HG03469 (cell line): ENCODE measurements at regions not wholly inside any gene's neighbourhood (a gene's known extent, or its start where the extent isn't known, plus 50 kb on each side); places are given as distances from the start of the nearest gene placed in this dataset.
"Not testable (repeated sequence)": the region's sequence is repeated elsewhere in the genome, so short reads cannot be mapped to it uniquely, and the experiment has no call there.

Experiments used
- ATAC-seq: cut with Tn5 transposase; IDR thresholded peaks from one replicate; pipeline ENCODE4 v1.9.1; 2021; ENCODE audit warnings: mild to moderate bottlenecking, moderate library complexity, moderate number of reproducible peaks; ENCODE audit not compliant: unreplicated experiment

- no peak for ATAC-seq
These were observed 821.6 kb downstream of the ANKRD7 start for GRCh38 chr7:119046068-119046467.

GRCh38 chr7:119065966-119066365 is 841.5 kb downstream of the ANKRD7 start:
- no peak for ATAC-seq

- no peak for ATAC-seq
These were observed 861.5 kb downstream of the ANKRD7 start for GRCh38 chr7:119086026-119086425.

- no peak for ATAC-seq
These were observed 866.3 kb downstream of the ANKRD7 start for GRCh38 chr7:119090851-119091250.

GRCh38 chr7:119096683-119097082 is 872.2 kb downstream of the ANKRD7 start:
- ATAC-seq = no peak

- ATAC-seq = not testable (repeated sequence)
These were observed 876.2 kb downstream of the ANKRD7 start for GRCh38 chr7:119100611-119101258.

- ATAC-seq = no peak
These were observed 877.8 kb downstream of the ANKRD7 start for GRCh38 chr7:119102291-119102690.

- no peak for ATAC-seq
These were observed 880.9 kb downstream of the ANKRD7 start for GRCh38 chr7:119105381-119105780.

- no peak for ATAC-seq
These were observed 898.8 kb downstream of the ANKRD7 start for GRCh38 chr7:119123326-119123725.

- no peak for ATAC-seq
These were observed 903.2 kb downstream of the ANKRD7 start for GRCh38 chr7:119127706-119128105.

- ATAC-seq = no peak
These were observed 907.9 kb downstream of the ANKRD7 start for GRCh38 chr7:119132436-119132835.

- ATAC-seq = no peak
These were observed 942.9 kb downstream of the ANKRD7 start for GRCh38 chr7:119167431-119167830.

GRCh38 chr7:119172043-119172442 is 947.5 kb downstream of the ANKRD7 start:
- no peak for ATAC-seq

GRCh38 chr7:119175911-119176627 is 951.6 kb downstream of the ANKRD7 start:
- ATAC-seq = no peak

- ATAC-seq = no peak
These were observed 953.4 kb downstream of the ANKRD7 start for GRCh38 chr7:119177863-119178262.

- no peak for ATAC-seq
These were observed 959.8 kb downstream of the ANKRD7 start for GRCh38 chr7:119184124-119184788.

GRCh38 chr7:119196183-119196582 is 971.7 kb downstream of the ANKRD7 start:
- no peak for ATAC-seq

GRCh38 chr7:119197172-119197876 is 972.8 kb downstream of the ANKRD7 start:
- ATAC-seq = no peak

GRCh38 chr7:119197877-119198527 is 973.5 kb downstream of the ANKRD7 start:
- peak; percentile 91 for ATAC-seq

GRCh38 chr7:119219663-119220062 is 995.2 kb downstream of the ANKRD7 start:
- no peak for ATAC-seq

GRCh38 chr7:119223930-119224329 is 999.4 kb downstream of the ANKRD7 start:
- ATAC-seq = no peak
